Loucy (cell line): ENCODE measurements at regions not wholly inside any gene's neighbourhood (a gene's known extent, or its start where the extent isn't known, plus 50 kb on each side); places are given as distances from the start of the nearest gene placed in this dataset.

Experiments used
- CTCF ChIP-seq: fragments of 200-600 bp; sonication (generic); conservative IDR thresholded peaks from 2 replicates; pipeline ENCODE4 v1.5.1; 2014; ENCODE audit warnings: mild to moderate bottlenecking, antibody characterized with exemption, low read length
- EZH2phosphoT487 ChIP-seq: fragments of 200-600 bp; IDR thresholded peaks from 2 replicates; pipeline ENCODE4 v1.6.1; 2018; ENCODE audit warnings: antibody characterized with exemption, mild to moderate bottlenecking, moderate library complexity, borderline replicate concordance

DNA sequence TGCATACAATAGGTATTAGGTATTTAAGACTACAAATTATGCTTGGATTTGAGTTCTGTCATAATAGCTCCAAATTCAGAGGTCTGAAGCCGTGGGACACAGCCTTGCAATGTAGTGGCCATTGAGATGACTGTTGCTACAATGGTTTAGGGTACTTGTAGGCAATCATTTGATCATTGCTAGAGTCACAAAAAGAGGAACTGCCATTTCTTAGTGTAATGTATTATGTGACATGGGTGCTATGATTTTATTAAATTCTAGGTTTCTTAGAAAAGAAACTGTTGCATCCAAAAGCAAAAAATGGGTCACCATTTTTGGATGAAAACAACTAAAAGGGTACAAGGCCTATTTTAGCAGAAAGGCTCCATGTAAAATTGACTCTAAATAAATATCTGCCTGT, 129.9 kb upstream of the ZNF644 start:
- TF ChIP-seq CTCF: no peak
- no peak for TF ChIP-seq EZH2phosphoT487
